CD4-positive, CD25-positive, alpha-beta regulatory T cell (primary cell): ENCODE measurements at regions not wholly inside any gene's neighbourhood (a gene's known extent, or its start where the extent isn't known, plus 50 kb on each side); places are given as distances from the start of the nearest gene placed in this dataset.
A peak's percentile ranks its signal among the peaks of the same experiment; 100 is the strongest.
"Not testable (repeated sequence)": the region's sequence is repeated elsewhere in the genome, so short reads cannot be mapped to it uniquely, and the experiment has no call there.

ENCODE experiments used
- ATAC-seq, 2 donors: fragments of 150-1000 bp; cut with Tn5 transposase; one replicate each; pipeline ENCODE4 v1.10.0; 2021; ENCODE audit warnings: low read depth in 2 of 2, moderate number of reproducible peaks in 2 of 2, moderate library complexity in 1 of 2
- DNase-seq, 3 donors: peaks; one replicate each; pipeline versions ENCODE4 v3.0.0 to v3.0.0-alpha.2; 2012 to 2022; ENCODE audit warnings: mixed read lengths in 1 of 3
- H3K27ac ChIP-seq: one replicate; pipeline ENCODE4 v1.7.0; 2013; ENCODE audit warnings: mild to moderate bottlenecking, low read length; ENCODE audit not compliant: insufficient read depth, poor library complexity, severe bottlenecking
- H3K27me3 ChIP-seq: one replicate; pipeline ENCODE4 v1.7.0; 2013; ENCODE audit warnings: low read length; ENCODE audit not compliant: control insufficient read depth, insufficient read depth
- H3K36me3 ChIP-seq: one replicate; pipeline ENCODE4 v1.7.0; 2013; ENCODE audit warnings: mild to moderate bottlenecking, low read length, moderate library complexity; ENCODE audit not compliant: control insufficient read depth, insufficient read depth
- H3K4me1 ChIP-seq: 2 replicates; pipeline ENCODE4 v1.7.0; 2013; ENCODE audit warnings: mild to moderate bottlenecking, low read length; ENCODE audit not compliant: insufficient read depth, control insufficient read depth, poor library complexity, severe bottlenecking
- H3K4me3 ChIP-seq: one replicate; pipeline ENCODE4 v1.7.0; 2013; ENCODE audit warnings: low read depth, mild to moderate bottlenecking, low read length, moderate library complexity
- H3K9me3 ChIP-seq, 2 experiments: 1 replicate in 1 of 2; 2 replicates in 1 of 2; pipeline ENCODE4 v1.7.0; 2013; ENCODE audit warnings: low read length in 2 of 2, mild to moderate bottlenecking in 1 of 2, moderate library complexity in 1 of 2; ENCODE audit not compliant: control insufficient read depth in 2 of 2
- H3K27ac Mint-ChIP-seq, 3 donors: one replicate each; pipeline ENCODE4 v1.8.0; 2020 to 2022; ENCODE audit warnings: mild to moderate bottlenecking in 3 of 3, mixed read lengths in 3 of 3, moderate library complexity in 2 of 3
- H3K27me3 Mint-ChIP-seq: one replicate; pipeline ENCODE4 v1.8.0; 2022; ENCODE audit warnings: mild to moderate bottlenecking, mixed read lengths
- H3K36me3 Mint-ChIP-seq: one replicate; pipeline ENCODE4 v1.8.0; 2020; ENCODE audit warnings: mixed read lengths
- H3K4me1 Mint-ChIP-seq, 4 donors: one replicate each; pipeline ENCODE4 v1.8.0; 2020 to 2022; ENCODE audit warnings: mixed read lengths in 4 of 4, mild to moderate bottlenecking in 1 of 4
- H3K4me3 Mint-ChIP-seq, 4 donors: one replicate each; pipeline ENCODE4 v1.8.0; 2020 to 2022; ENCODE audit warnings: mild to moderate bottlenecking in 4 of 4, mixed read lengths in 4 of 4, moderate library complexity in 3 of 4
- H3K9me3 Mint-ChIP-seq, 7 donors: one replicate each; pipeline ENCODE4 v1.8.0; 2020 to 2022; ENCODE audit warnings: mixed read lengths in 7 of 7, mild to moderate bottlenecking in 3 of 7, moderate library complexity in 2 of 7

DNA sequence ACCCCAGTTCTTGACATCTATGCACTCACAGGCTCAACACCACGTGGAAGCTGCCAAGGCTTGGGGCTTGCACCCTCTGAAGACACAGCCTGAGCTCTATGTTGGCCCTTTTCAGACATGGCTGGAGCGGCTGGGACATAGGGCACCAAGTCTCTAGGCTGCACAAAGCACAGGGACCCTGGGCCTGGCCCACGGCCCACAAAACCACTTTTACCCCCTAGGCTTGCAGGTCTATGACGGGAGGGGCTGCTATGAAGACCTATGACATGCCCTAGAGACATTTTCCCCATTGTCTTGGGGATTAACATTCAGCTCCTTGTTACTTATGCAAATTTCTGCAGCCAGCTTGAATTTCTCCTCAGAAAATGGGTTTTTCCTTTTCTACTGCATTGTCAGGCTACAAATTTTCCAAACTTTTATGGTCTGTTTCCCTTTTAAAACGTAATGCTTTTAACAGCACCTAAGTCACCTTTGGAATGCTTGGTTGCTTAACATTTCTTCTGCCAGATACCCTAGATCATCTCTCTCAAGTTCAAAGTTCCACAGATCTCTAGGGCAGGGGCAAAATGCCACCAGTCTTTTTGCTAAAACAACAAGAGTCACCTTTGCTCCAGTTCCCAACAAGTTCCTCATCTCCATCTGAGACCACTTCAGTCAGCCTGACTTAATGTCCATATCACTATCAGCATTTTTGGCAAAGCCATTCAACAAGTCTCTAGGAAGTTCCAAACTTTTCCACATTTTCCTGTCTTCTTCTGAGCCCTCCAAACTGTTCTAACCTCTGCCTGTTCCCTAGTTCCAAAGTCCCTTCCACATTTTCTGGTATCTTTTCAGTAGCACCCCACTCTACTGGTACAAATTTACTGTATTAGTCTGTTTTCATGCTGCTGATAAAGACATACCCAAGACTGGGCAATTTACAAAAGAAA lies 232.1 kb upstream of the IL12A start:
- peaks cover 0 to 12% (median 5%) of the 10 kb centered on the region in 7 donors for H3K9me3 Mint-ChIP-seq
- not testable (repeated sequence) for H3K27ac ChIP-seq, DNase-seq, ATAC-seq, H3K36me3 Mint-ChIP-seq, H3K27me3 ChIP-seq, H3K4me3 ChIP-seq, H3K36me3 ChIP-seq, H3K9me3 ChIP-seq, H3K4me1 Mint-ChIP-seq, H3K4me3 Mint-ChIP-seq, H3K4me1 ChIP-seq, H3K27ac Mint-ChIP-seq
- peaks cover 20% of the 10 kb centered on the region for H3K27me3 Mint-ChIP-seq

DNA sequence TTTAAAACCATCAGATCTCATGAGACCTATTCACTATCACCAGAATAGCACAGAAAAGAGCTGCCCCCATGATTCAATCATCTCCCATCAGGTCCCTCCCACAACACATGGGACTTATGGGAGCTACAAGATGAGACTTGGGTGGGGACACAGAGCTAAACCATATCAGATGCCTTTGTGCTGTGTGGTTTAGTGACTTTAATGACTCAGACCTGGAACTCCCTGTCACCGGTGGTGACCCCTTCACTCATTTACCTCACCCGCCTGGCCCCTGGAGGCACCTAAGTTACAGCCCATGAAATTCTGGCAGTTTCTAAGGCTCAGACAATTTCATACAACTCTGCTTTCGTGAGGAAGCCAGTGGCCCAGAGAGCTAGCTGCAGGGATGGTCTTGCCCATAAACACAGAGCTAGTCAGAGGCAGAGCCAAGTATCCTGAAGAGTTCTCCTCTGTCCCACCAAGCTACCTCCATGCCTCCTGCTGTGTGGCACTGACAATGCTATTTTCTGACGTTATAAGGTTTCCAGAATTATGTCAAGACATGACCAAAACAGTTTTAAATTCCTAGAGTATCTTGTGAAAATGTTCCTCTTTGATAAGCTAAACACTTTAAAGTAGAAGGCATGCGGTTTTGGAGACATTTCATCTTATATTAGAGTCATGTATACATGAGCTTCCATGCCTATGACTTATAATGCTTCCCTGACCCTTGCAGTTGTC lies 231.1 kb upstream of the IL12A start:
- Histone ChIP-seq H3K27ac (no peak overlapping the region), H3K4me3 (no peak overlapping the region), H3K9me3 (no peaks in the 10 kb centered on the region), H3K4me1 (no peaks in the 10 kb centered on the region), H3K36me3 (no peaks in the 10 kb centered on the region), H3K27me3 (peaks cover 10% of the 10 kb centered on the region)
- Mint-ChIP-seq H3K4me3 (no peak overlapping the region), H3K4me1 (no peaks in the 10 kb centered on the region), H3K36me3 (no peaks in the 10 kb centered on the region), H3K27ac (no peak overlapping the region), H3K27me3 (peaks cover 30% of the 10 kb centered on the region), H3K9me3 (peaks cover 0 to 10% (median 5%) of the 10 kb centered on the region in 7 donors)
- DNase-seq: no peak
- ATAC-seq: no peak

DNA sequence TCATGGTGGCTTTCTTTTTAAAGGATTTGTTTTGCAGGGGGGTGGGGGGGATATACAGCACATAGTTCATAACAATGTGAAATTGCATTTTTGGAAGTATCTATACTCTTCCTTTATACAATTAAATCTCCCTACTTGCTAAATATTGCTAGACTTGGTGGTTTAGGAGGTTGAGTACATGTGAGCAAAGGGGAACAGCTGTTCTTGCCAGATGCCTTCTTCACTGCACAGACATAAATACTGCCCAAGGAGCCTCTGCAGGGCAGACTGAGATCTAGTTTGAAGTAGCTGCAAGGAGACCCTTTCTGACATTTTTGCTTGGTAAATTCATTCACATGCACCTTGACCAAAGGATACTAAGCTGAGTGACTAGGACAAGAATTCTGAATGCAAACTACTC lies 228.6 kb upstream of the IL12A start:
- no peak overlapping the region for H3K4me3 ChIP-seq
- ATAC-seq: no peak
- H3K4me3 Mint-ChIP-seq: peak overlapping the region in 1 of 4 donors; percentile 38
- peaks cover 0 to 10% (median 5%) of the 10 kb centered on the region in 7 donors for H3K9me3 Mint-ChIP-seq
- peaks cover 0 to 8% (median 0%) of the 10 kb centered on the region in 4 donors for H3K4me1 Mint-ChIP-seq
- H3K4me1 ChIP-seq: peaks cover 20% of the 10 kb centered on the region
- no peak overlapping the region for H3K27ac Mint-ChIP-seq
- H3K9me3 ChIP-seq: no peaks in the 10 kb centered on the region
- no peaks in the 10 kb centered on the region for H3K36me3 Mint-ChIP-seq
- no peak overlapping the region for H3K27ac ChIP-seq
- peaks cover 47% of the 10 kb centered on the region for H3K27me3 Mint-ChIP-seq
- DNase-seq: no peak
- no peaks in the 10 kb centered on the region for H3K36me3 ChIP-seq
- H3K27me3 ChIP-seq: peaks cover 13% of the 10 kb centered on the region

DNA sequence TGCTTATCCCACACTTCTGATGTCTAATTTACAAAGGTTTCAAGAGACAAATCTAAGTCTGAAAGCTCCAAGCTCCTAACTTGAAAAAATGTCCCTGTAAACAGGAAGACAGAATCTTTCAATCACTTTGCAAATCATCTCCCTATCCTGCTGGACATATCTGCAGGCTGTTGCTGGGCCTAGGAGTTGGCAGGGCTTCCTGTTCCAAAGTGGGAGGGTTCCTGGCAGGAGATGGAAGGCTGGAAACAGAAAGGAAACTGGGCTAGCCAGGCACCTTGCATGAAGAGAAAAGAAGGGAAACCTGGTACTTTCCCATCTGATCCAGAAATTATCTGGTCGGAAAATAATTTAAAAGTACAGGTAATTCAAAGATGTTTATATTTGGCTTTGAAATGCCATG lies 227.3 kb upstream of the IL12A start:
- peaks cover 0 to 14% (median 0%) of the 10 kb centered on the region in 4 donors for H3K4me1 Mint-ChIP-seq
- peaks cover 0 to 10% (median 5%) of the 10 kb centered on the region in 7 donors for H3K9me3 Mint-ChIP-seq
- H3K4me3 ChIP-seq: no peak overlapping the region
- no peaks in the 10 kb centered on the region for H3K36me3 ChIP-seq
- ATAC-seq (no peak), DNase-seq (no peak)
- H3K9me3 ChIP-seq: no peaks in the 10 kb centered on the region
- H3K27me3 ChIP-seq: peaks cover 22% of the 10 kb centered on the region
- no peak overlapping the region for H3K4me3 Mint-ChIP-seq
- H3K36me3 Mint-ChIP-seq: no peaks in the 10 kb centered on the region
- peaks cover 20% of the 10 kb centered on the region for H3K4me1 ChIP-seq
- no peak overlapping the region for H3K27ac Mint-ChIP-seq
- no peak overlapping the region for H3K27ac ChIP-seq
- H3K27me3 Mint-ChIP-seq: peaks cover 60% of the 10 kb centered on the region

DNA sequence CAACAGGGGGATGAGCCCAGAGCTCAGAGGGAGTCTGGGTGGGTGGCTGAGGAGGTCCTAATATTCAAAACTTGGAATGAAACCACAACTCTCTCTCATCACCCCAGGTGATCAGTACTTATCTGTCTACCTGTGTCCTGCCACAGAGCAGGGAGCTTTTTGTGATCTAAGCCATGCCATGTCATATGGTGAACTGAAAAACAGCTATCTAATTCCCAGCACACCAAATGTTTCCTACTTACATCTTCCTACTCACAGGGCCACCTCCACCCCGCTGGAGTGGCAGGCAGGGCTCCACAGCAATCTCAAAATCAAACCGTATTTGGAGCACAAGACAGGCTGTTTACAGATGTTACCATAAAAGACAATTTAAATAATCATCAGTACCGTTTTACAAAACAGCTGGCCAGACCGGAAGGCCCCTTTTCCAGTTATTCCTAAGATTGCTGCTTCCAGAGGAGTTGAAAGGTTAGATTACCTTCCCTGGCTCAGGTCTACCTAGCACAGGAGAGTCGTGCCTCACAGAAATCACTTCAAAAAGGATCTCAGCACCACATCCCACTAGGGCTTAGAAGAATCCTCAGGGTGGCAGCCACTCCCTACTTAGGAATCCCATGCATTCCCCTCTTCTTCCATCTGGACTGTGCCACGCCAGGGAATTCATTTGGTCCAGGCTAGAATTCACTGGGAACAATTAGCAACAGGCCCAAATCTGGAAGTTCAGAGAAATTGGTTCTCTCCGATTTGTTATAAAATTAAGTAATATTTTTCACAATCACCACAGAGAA lies 226.6 kb upstream of the IL12A start:
- peaks cover 0 to 3% (median 1%) of the 10 kb centered on the region in 7 donors for H3K9me3 Mint-ChIP-seq
- H3K27ac Mint-ChIP-seq: no peak overlapping the region
- H3K4me1 Mint-ChIP-seq: peaks cover 0 to 14% (median 0%) of the 10 kb centered on the region in 4 donors
- H3K36me3 ChIP-seq: no peaks in the 10 kb centered on the region
- no peaks in the 10 kb centered on the region for H3K36me3 Mint-ChIP-seq
- H3K4me3 ChIP-seq: no peak overlapping the region
- no peak overlapping the region for H3K27ac ChIP-seq
- ATAC-seq: no peak
- H3K4me1 ChIP-seq: peaks cover 20% of the 10 kb centered on the region
- H3K27me3 Mint-ChIP-seq: peaks cover 67% of the 10 kb centered on the region
- no peaks in the 10 kb centered on the region for H3K9me3 ChIP-seq
- peaks cover 24% of the 10 kb centered on the region for H3K27me3 ChIP-seq
- peak overlapping the region in 2 of 4 donors; percentile 24 to 37 for H3K4me3 Mint-ChIP-seq
- no peak for DNase-seq

DNA sequence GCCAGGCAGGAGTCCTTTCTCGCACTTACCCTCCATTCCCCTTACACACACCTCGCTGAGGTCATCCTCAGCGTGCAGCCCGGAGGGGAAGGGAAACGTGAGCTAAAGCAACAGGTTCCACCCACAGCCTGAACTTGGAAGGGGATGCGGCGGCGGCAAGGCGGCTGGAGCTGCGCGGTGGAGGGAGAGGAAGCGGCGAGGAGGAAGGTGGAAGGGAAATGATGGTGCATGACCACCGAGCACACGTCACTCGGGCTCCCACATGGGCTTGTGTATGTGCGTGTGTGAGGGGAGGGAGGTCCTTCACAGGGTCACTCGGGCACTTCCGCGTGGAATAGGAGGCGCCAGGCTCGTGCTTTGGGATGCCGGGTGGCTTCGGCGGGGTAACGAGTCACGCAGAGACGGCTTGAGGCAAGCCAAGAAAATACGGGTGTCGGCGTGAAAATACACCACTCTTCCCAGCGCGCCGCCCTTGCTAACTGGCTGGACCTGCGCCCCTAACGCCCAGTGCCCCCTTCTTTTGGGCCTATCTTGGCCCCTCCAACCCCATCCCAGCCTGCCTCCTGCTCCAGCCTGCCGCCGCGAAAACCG lies 225.5 kb upstream of the IL12A start:
- H3K4me1 Mint-ChIP-seq: peaks cover 0 to 14% (median 0%) of the 10 kb centered on the region in 4 donors
- H3K36me3 ChIP-seq: no peaks in the 10 kb centered on the region
- no peak overlapping the region for H3K4me3 ChIP-seq
- DNase-seq (peak in 1 of 3 donors; percentile 19), ATAC-seq (peak in 1 of 2 donors; percentile 27)
- no peaks in the 10 kb centered on the region for H3K9me3 ChIP-seq
- no peak overlapping the region for H3K27ac ChIP-seq
- peaks cover 20% of the 10 kb centered on the region for H3K4me1 ChIP-seq
- H3K36me3 Mint-ChIP-seq: no peaks in the 10 kb centered on the region
- peaks cover 0 to 3% (median 1%) of the 10 kb centered on the region in 7 donors for H3K9me3 Mint-ChIP-seq
- H3K27me3 Mint-ChIP-seq: peaks cover 77% of the 10 kb centered on the region
- H3K4me3 Mint-ChIP-seq: peak overlapping the region; percentile 52 to 85 (median 63)
- H3K27me3 ChIP-seq: peaks cover 25% of the 10 kb centered on the region
- H3K27ac Mint-ChIP-seq: no peak overlapping the region
